Activated T-cell treated with anti-CD3 and anti-CD28 coated beads for 1 hour (primary cell): ENCODE measurements at regions not wholly inside any gene's neighbourhood (a gene's known extent, or its start where the extent isn't known, plus 50 kb on each side); places are given as distances from the start of the nearest gene placed in this dataset.
"Not testable (repeated sequence)": the region's sequence is repeated elsewhere in the genome, so short reads cannot be mapped to it uniquely, and the experiment has no call there.

Source experiments
- DNase-seq: peaks from one replicate; pipeline ENCODE4 v3.0.0-alpha.2; 2020; ENCODE audit warnings: low read depth

- not testable (repeated sequence) for DNase-seq
Measured at GRCh38 chr14:53395267-53395666, 242.1 kb upstream of the DDHD1 start.

- no peak for DNase-seq
Measured at GRCh38 chr14:53391631-53392285, 238.6 kb upstream of the DDHD1 start.

DNA sequence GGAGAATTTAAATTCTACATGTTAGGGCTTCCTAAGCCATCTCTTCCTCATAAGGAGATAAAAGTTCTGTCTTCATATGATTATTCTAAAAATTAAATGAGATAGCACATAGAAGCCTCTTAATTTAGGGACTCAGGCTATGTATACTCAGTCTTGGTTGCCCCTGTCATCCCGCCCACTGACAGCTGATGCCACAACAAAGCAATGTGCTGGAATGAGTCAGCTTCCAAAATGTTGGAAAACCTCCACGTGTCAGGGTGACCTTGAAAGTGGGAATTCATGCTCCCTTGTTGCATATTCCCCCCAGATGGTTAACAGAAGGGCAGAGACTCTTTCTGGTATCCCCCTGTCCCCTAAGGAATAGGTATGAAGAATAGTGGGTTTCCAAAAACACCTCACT, 238.0 kb upstream of the DDHD1 start:
- no peak for DNase-seq

- no peak for DNase-seq
Measured at GRCh38 chr14:53390008-53390407, 236.9 kb upstream of the DDHD1 start.

DNA sequence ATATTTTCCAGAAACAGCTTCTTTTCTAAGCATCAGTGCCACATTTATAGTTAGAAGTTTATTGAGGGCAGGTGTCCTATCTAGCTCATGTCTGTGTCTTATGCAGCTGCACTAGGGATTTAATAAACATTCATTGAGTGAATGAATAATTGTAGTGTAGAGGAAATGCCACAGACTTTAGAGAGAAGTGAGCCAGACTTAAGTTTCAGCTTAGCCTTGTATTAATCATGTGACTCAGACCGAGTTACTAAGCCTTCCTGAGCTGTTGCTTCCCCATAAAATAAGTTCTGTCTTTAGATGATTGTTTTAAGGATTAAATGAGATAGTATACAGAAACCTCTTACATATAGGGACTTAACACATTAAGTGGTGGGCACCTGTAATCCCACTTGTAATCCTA, 236.1 kb upstream of the DDHD1 start:
- no peak for DNase-seq

- no peak for DNase-seq
Measured at GRCh38 chr14:53386362-53386761, 233.2 kb upstream of the DDHD1 start.

DNA sequence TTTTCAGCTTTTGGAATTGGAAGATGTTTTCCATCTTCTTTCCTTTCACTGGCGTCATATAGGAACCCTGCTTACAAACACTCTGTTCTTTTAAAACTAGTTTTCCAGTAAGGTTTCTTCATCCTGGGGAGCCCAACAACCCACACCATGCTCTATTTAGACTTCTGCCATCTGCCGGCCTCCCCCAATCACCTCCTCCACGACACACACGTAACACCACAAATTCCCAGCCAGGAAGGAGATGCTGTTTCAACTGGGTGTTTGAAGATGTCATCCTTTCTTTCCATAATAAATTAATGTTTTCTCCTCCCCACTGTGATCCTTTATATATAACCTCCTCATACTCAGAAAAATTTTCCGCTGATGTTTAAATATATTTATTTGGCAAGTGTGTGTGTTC, 231.4 kb upstream of the DDHD1 start:
- DNase-seq, result no peak

GRCh38 chr14:53384073-53384472, 230.9 kb upstream of the DDHD1 start:
- DNase-seq, result no peak

DNA sequence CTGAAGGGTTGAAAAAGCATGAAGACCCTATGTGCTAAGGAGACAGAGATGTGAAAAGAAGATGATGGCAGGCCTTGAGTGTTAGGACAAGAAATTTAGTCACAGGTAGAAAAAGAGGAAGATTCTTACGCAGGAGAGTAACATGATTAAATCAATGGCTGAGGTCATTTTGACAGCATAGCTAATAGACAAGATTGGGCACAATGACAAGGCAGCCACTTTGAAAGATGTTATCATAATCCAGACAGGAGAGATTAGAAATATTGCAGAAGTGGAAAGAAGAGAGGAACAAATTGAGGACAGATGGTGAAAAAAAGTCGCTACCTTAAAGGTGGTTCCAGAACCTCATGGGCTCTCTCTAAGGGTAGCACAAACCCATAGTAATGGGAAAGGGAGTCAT, 228.8 kb upstream of the DDHD1 start:
- DNase-seq, result no peak

DNA sequence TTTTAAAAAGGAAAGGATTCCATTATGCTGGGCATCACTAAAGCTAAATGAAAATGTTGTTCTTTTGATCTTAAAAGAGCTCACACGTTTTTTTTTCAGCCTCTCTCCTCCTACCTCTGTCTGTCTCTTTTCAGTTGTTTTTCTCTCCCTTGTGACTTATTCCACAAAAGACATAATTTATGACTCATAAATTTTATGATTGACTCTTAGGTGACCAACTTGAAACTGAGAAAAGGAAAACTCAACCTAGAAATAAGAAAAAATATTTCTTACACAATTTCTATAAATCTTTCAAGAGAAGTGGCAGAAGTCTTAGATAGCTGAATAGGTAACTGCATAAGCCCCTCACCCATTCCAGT, 227.7 kb upstream of the DDHD1 start:
- DNase-seq, result no peak

DNA sequence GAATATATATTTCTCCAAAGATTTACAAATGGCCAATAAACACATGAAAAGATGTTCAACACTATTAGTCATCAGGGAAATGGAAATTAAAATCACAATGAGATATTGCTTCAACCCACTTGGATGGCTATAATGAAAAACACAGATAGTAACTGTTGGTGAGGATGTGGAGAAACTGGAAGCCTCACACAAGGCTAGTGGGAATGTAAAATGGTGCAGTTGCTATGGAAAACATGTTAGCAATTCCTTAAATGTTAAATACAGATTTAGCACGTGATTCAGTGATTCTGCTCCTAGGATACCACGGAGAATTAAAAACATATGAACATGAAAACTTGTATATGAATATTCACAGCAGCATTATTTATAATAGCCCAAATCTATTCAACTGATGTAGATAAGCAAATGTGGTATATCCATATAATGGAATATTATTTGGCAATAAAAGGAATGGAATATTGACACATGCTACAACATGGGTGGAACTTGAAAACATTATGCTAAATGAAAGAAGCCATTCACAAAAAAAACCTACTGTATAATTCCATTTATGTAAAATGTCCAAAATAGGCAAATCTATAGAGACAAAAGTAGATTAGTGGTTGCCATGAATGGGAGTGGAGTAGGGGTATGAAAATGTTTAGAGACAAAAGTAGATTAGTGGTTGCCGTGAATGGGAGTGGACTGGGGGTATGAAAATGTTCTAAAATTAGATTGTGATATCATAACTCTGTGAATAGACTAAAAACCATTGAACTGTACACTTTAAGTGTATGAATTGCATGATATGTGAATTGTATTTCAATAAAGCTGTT, 227.1 kb upstream of the DDHD1 start:
- no peak for DNase-seq

DNA sequence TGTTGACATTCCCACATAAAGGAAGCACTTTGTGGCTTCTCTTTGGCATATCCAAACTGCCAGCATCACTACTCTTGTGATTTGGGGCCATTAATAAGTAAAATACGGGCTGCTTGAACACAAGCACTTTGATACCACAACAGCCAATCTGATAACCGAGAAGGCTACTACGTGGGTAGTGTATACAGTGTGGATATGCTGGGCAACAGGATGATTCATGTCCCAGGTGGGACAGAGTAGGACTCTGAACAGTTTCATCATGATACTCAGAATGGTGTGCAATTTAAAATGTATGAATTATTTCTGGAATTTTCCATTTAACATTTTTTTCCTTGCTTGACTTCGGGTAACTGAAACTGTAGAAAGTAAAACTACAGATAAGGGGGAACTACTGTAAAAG, 225.0 kb upstream of the DDHD1 start:
- no peak for DNase-seq

- no peak for DNase-seq
Measured at GRCh38 chr14:53376064-53376463, 222.9 kb upstream of the DDHD1 start.

GRCh38 chr14:53375599-53375998, 222.5 kb upstream of the DDHD1 start:
- DNase-seq, result no peak

DNA sequence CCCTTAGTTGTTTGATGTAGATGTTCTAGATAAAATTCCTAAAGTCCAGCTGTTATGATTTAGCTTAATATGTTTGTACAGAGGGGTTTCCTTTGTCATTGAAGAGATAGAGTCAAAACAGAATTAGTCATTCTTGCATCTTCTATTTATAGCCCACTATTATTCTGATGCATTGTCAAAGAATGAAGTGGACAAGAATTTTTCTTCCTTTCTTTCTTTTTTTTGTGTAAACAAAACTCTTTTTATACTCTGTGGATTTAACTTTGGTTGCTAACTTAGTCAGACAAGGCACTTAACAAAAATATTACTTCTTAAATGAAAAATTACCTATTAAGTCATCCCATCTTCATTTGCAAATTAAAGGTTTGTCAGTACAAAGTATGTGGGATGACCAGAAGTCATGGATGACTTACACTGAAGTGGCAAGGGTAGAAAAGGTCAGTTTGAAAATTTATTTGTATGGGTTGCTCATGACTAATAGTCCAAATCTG, 215.6 kb upstream of the DDHD1 start:
- no peak for DNase-seq

- DNase-seq, result no peak
Measured at GRCh38 chr14:53368066-53368465, 214.9 kb upstream of the DDHD1 start.

GRCh38 chr14:53367644-53368026, 214.5 kb upstream of the DDHD1 start:
- DNase-seq, result no peak

DNA sequence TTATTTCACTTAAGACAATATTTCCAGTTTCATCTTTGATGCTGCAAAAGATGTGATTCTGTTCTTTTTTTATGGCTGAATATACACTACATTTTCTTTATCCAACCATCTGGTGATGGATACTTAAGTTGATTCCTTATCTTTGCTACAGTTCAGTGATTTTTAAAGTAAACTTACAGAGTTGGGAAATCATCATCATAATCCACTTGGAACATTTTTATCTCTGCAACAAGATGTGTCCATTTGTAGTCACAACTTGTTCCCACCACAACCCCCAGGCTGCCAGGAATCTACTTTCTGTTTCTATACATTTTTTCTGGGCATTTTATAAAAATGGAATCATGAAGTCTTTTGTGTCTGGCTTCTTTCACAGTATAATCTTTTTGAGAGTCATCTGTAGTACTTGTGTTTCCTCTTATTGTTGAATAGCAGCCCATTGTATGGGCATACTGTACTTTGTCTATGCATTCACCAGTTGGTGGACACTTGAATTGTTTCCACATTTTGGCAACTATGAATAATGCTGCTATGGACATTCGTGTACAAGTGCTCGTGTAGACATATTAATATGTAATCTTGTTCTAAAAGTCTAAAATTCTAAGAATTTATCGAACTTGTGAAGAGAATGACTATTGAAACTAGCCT, 212.5 kb upstream of the DDHD1 start:
- DNase-seq, result no peak

- DNase-seq, result not testable (repeated sequence)
Measured at GRCh38 chr14:53362916-53363315, 209.8 kb upstream of the DDHD1 start.

DNA sequence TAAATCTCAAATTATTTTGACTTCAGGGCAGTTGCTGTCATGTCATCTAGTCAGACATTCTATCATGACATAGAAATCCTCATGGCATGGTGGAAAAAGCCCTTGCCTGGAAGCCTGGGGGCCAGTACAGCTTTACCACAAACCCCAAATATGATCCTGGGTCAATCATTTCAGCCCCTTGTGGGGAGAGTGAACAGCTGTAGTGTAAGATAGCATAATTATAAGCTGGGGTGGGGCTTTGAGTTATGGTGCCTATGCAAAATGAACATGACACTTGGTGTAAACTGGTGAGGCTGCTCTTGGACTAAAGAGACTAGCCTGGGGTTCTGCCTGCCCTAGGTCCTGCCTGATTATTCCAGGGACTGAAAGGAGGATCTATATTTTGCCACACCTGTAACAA, 207.7 kb upstream of the DDHD1 start:
- DNase-seq, result no peak

DNA sequence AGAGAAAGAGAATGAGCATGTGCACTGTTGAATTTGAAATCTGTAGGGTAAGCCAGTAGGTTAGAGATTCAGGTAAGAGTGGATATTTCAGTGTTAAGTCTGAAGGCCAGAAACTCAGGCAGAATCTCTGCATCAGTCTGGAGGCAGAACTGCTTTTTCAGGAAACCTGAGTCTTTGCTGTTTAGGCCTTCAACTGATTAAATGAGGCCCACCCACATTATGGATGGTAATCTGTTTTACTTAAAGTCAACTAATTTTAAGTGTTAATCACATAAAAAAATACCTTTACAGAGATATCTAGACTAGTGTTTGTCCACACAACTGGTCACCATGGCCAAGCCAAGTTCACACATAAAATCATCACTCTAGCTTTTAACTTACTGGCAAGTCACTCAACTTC, 205.0 kb upstream of the DDHD1 start:
- DNase-seq, result no peak

GRCh38 chr14:53356361-53357150, 203.4 kb upstream of the DDHD1 start:
- no peak for DNase-seq
